SK-N-SH treated with all-trans-retinoic acid at 6 μM for 48 hours (cell line): ENCODE measurements at regions not wholly inside any gene's neighbourhood (a gene's known extent, or its start where the extent isn't known, plus 50 kb on each side); places are given as distances from the start of the nearest gene placed in this dataset.

Source experiments
- RARB ChIP-seq: fragments of 250-450 bp; sonication (Bioruptor Pico); IDR thresholded peaks from 2 replicates; pipeline ENCODE4 v1.8.0; 2021; ENCODE audit warnings: mild to moderate bottlenecking, moderate library complexity
- SNAI2 ChIP-seq: fragments of 250-450 bp; sonication (Bioruptor Pico); IDR thresholded peaks from 2 replicates; pipeline ENCODE4 v1.5.0; 2020; ENCODE audit warnings: mild to moderate bottlenecking, moderate library complexity
- ZFP30 ChIP-seq: fragments of 450-650 bp; formaldehyde crosslinking; IDR thresholded peaks from 2 replicates; pipeline ENCODE4 v1.5.0; 2022; ENCODE audit warnings: mild to moderate bottlenecking, moderate library complexity
- ZNF8 ChIP-seq: fragments of 450-650 bp; formaldehyde crosslinking; IDR thresholded peaks from 2 replicates; pipeline ENCODE4 v1.5.0; 2020; ENCODE audit warnings: mild to moderate bottlenecking, moderate library complexity

DNA sequence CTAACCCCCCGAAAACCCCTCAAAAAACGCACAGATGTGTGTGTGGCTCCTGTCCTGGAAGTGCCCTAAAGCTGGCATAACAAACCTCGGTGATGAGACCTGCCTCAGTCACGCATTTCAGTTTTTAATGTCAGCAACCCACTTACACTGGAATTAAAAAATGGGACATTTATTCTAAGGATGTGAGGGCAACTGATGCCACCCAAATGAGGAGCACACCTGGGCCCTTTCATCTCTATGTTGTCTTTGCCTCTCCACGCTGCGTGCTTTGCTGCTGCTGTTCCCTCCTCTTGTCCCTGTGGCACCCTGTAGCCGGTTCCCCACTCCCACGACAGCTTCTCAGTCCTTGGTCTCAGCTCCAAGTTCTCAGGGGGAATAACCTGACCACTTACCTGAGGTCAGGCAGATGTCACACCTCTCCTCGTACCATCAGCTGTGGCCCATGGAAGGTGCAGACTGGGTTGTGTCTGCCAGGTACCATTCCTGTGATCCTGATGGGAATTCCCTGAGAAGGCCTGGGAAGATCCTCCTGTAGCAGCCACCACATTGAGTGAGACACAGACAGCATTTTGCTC, 134.2 kb upstream of the THBS2 start:
- no peak for TF ChIP-seq ZNF8 (CRISPR knock-in tag)
- TF ChIP-seq RARB = no peak
- no peak for TF ChIP-seq SNAI2 (CRISPR knock-in tag)
- no peak for TF ChIP-seq ZFP30 (CRISPR knock-in tag)
